HCT116 (cell line): ENCODE measurements at regions not wholly inside any gene's neighbourhood (a gene's known extent, or its start where the extent isn't known, plus 50 kb on each side); places are given as distances from the start of the nearest gene placed in this dataset.

Experiments
- ATAC-seq: fragments of 200-7000 bp; cut with Tn5 transposase; 2 replicates; pipeline ENCODE4 v1.9.1; 2020; ENCODE audit warnings: mild to moderate bottlenecking, moderate library complexity
- BruUV-seq: library from RNA; stranded (reverse); fragments of 400-500 nt; replicated peaks from 2 replicates; lab custom pipeline; 2021; lab: Mats Ljungman, UMichigan
- CTCF ChIA-PET: fragments of 300-600 bp; sonication (Branson Sonifier 250); formaldehyde crosslinking; loops from one replicate; lab custom pipeline; 2021; ENCODE audit warnings: antibody characterized with exemption; lab: Charles Lee
- POLR2A ChIA-PET: fragments of 300-600, 350-600 bp; sonication (Branson Sonifier 250); formaldehyde crosslinking; loops from one replicate; lab custom pipeline; 2021; ENCODE audit warnings: antibody characterized with exemption; lab: Charles Lee
- RAD21 ChIA-PET, 2 experiments: fragments of 300-600 bp; sonication (Branson Sonifier 250); formaldehyde crosslinking; loops; one replicate each; lab custom pipeline; 2023; ENCODE audit warnings: low total read pairs in 2 of 2; ENCODE audit not compliant: uncharacterized antibody in 2 of 2, unreplicated experiment in 2 of 2, low non-redundant PET in 1 of 2; lab: Charles Lee
- DNase-seq: peaks from one replicate; pipeline ENCODE4 v3.0.0-alpha.2; 2010; ENCODE audit warnings: low read depth, low spot score
- H2AFZ ChIP-seq: fragments of 200-600 bp; shearing (Covaris generic), sonication (generic); 2 replicates; pipeline ENCODE4 v1.6.1; 2017; ENCODE audit warnings: low read depth, mixed run types, mixed read lengths, antibody characterized with exemption, low read length; ENCODE audit not compliant: poor library complexity, severe bottlenecking
- H3K27ac ChIP-seq: 2 replicates; pipeline ENCODE4 v1.5.1; 2012; ENCODE audit warnings: low read depth, low read length
- H3K27me3 ChIP-seq: fragments of 200-600 bp; sonication (generic); 2 replicates; pipeline ENCODE4 v1.6.1; 2016; ENCODE audit warnings: mixed run types, low read length, mixed read lengths; ENCODE audit not compliant: insufficient read depth
- H3K36me3 ChIP-seq, 2 experiments: fragments of 200-500 bp in 1 of 2; fragments of 200-600 bp in 1 of 2; sonication (Bioruptor generic) in 1 of 2; sonication (generic) in 1 of 2; 2 replicates each; pipeline versions ENCODE4 v1.5.1 to v1.6.1; 2014 to 2016; ENCODE audit warnings: low read length in 2 of 2, inconsistent platforms in 1 of 2, mixed read lengths in 1 of 2, mixed run types in 1 of 2; ENCODE audit not compliant: insufficient read depth in 2 of 2, control insufficient read depth in 1 of 2
- H3K4me1 ChIP-seq, 2 experiments: fragments of 200-600 bp in 1 of 2; sonication (generic) in 1 of 2; 2 replicates each; pipeline versions ENCODE4 v1.5.1 to v1.6.1; 2012 to 2017; ENCODE audit warnings: low read length in 2 of 2, inconsistent platforms in 1 of 2, mild to moderate bottlenecking in 1 of 2, mixed read lengths in 1 of 2, mixed run types in 1 of 2, moderate library complexity in 1 of 2; ENCODE audit not compliant: insufficient read depth in 2 of 2, control insufficient read depth in 1 of 2
- H3K4me2 ChIP-seq: fragments of 200-600 bp; sonication (generic); 2 replicates; pipeline ENCODE4 v1.6.1; 2017; ENCODE audit warnings: mixed run types, low read length, mixed read lengths
- H3K4me3 ChIP-seq, 2 experiments: fragments of 200-600 bp in 1 of 2; sonication (generic) in 1 of 2; replicated peaks in 1 of 2; 2 replicates each; pipeline ENCODE4 v1.5.1; 2011 to 2016; ENCODE audit warnings: low read length in 2 of 2, control low read depth in 1 of 2, low read depth in 1 of 2, mild to moderate bottlenecking in 1 of 2, mixed read lengths in 1 of 2, mixed run types in 1 of 2
- H3K79me2 ChIP-seq: fragments of 200-600 bp; sonication (generic); 2 replicates; pipeline ENCODE4 v1.6.1; 2017; ENCODE audit warnings: mild to moderate bottlenecking, mixed run types, low read length, moderate library complexity, mixed read lengths; ENCODE audit not compliant: insufficient read depth
- H3K9ac ChIP-seq: fragments of 200-600 bp; sonication (generic); 2 replicates; pipeline ENCODE4 v1.6.1; 2016; ENCODE audit warnings: low read length, mixed read lengths
- H3K9me2 ChIP-seq: fragments of 200-600 bp; sonication (generic), shearing (Covaris generic); 2 replicates; pipeline ENCODE4 v1.6.1; 2017; ENCODE audit warnings: mixed run types, mild to moderate bottlenecking, moderate library complexity; ENCODE audit not compliant: insufficient read depth
- H3K9me3 ChIP-seq, 2 experiments: fragments of 200-500 bp in 1 of 2; fragments of 200-600 bp in 1 of 2; sonication (Bioruptor generic) in 1 of 2; sonication (generic) in 1 of 2; 2 replicates each; pipeline ENCODE4 v1.6.1; 2014 to 2017; ENCODE audit warnings: low read length in 2 of 2, mixed read lengths in 2 of 2, inconsistent platforms in 1 of 2, low read depth in 1 of 2, mild to moderate bottlenecking in 1 of 2, mixed run types in 1 of 2, moderate library complexity in 1 of 2; ENCODE audit not compliant: control insufficient read depth in 1 of 2, insufficient read depth in 1 of 2
- H4K20me1 ChIP-seq: fragments of 200-600 bp; sonication (generic), shearing (Covaris generic); 2 replicates; pipeline ENCODE4 v1.6.1; 2017; ENCODE audit warnings: mixed run types, mild to moderate bottlenecking, moderate library complexity; ENCODE audit not compliant: insufficient read depth
- CBX3 ChIP-seq: IDR thresholded peaks from 2 replicates; pipeline ENCODE4 v1.6.1; 2012; ENCODE audit warnings: low read depth
- CTCF ChIP-seq, 3 experiments: fragments of 200-600 bp in 1 of 3; sonication (generic) in 1 of 3; IDR thresholded peaks in 2 of 3; conservative IDR thresholded peaks in 1 of 3; 2 replicates each; pipeline ENCODE4 v1.5.1; 2012 to 2017; ENCODE audit warnings: low read depth in 2 of 3, low read length in 2 of 3, antibody characterized with exemption in 1 of 3, borderline replicate concordance in 1 of 3, control low read depth in 1 of 3, mild to moderate bottlenecking in 1 of 3, mixed read lengths in 1 of 3, mixed run types in 1 of 3, moderate library complexity in 1 of 3; ENCODE audit not compliant: insufficient read depth in 1 of 3
- ELF1 ChIP-seq: IDR thresholded peaks from 2 replicates; pipeline ENCODE4 v1.6.1; 2012; ENCODE audit warnings: low read depth, borderline replicate concordance
- EZH2 ChIP-seq: fragments of 200-600 bp; sonication (generic); IDR thresholded peaks from 2 replicates; pipeline ENCODE4 v1.6.1; 2017; ENCODE audit warnings: antibody characterized with exemption, mixed run types
- EZH2phosphoT487 ChIP-seq: fragments of 200-600 bp; IDR thresholded peaks from 2 replicates; pipeline ENCODE4 v1.6.1; 2018; ENCODE audit warnings: antibody characterized with exemption, borderline replicate concordance
- FOSL1 ChIP-seq: IDR thresholded peaks from 2 replicates; pipeline ENCODE4 v1.6.1; 2012; ENCODE audit warnings: low read depth
- JUND ChIP-seq: IDR thresholded peaks from 2 replicates; pipeline ENCODE4 v1.6.1; 2012
- MAX ChIP-seq: IDR thresholded peaks from 2 replicates; pipeline ENCODE4 v1.6.1; 2012
- POLR2A ChIP-seq: IDR thresholded peaks from 2 replicates; pipeline ENCODE4 v1.7.0; 2011; ENCODE audit warnings: borderline replicate concordance; ENCODE audit not compliant: insufficient read depth, insufficient read length; ENCODE audit errors: extremely low read depth
- POLR2AphosphoS5 ChIP-seq: IDR thresholded peaks from 2 replicates; pipeline ENCODE4 v1.6.1; 2011; ENCODE audit warnings: mild to moderate bottlenecking, low read depth, low read length, moderate library complexity
- REST ChIP-seq: IDR thresholded peaks from 2 replicates; pipeline ENCODE4 v1.6.1; 2012; ENCODE audit warnings: low read depth
- SIN3A ChIP-seq: IDR thresholded peaks from 2 replicates; pipeline ENCODE4 v1.6.1; 2012; ENCODE audit warnings: low read depth
- SP1 ChIP-seq: IDR thresholded peaks from 2 replicates; pipeline ENCODE4 v1.6.1; 2012; ENCODE audit warnings: low read depth
- TCF7L2 ChIP-seq: IDR thresholded peaks from 2 replicates; pipeline ENCODE4 v1.7.0; 2011; ENCODE audit warnings: borderline replicate concordance, inconsistent platforms; ENCODE audit not compliant: insufficient read depth, insufficient read length; ENCODE audit errors: extremely low read depth
- ZBTB33 ChIP-seq: IDR thresholded peaks from 2 replicates; pipeline ENCODE4 v1.6.1; 2011; ENCODE audit warnings: mild to moderate bottlenecking, low read length, moderate library complexity; ENCODE audit not compliant: insufficient replicate concordance; ENCODE audit errors: extremely low read depth
- ZFX ChIP-seq: fragments of 450-650 bp; IDR thresholded peaks from 2 replicates; pipeline ENCODE4 v1.6.1; 2017
- ZNF274 ChIP-seq: fragments of 200-500 bp; sonication (Bioruptor generic); IDR thresholded peaks from 2 replicates; pipeline ENCODE4 v1.6.1; 2014; ENCODE audit warnings: mild to moderate bottlenecking, low read depth, low read length, inconsistent platforms
- intact Hi-C: fragments of 100-400 bp; cut with micrococcal nuclease; formaldehyde crosslinking; loops from 2 replicates; pipeline ENCODE4 v1.10.0; 2022

- Histone ChIP-seq H3K27ac (no peak overlapping the region), H3K9me3 (no peaks in the 10 kb centered on the region), H3K79me2 (no peaks in the 10 kb centered on the region), H3K4me3 (no peak overlapping the region), H3K9ac (no peak overlapping the region), H2AFZ (no peak overlapping the region), H3K27me3 (peaks cover 17% of the 10 kb centered on the region; the same call in 1 of the 2 replicates), H3K36me3 (no peaks in the 10 kb centered on the region), H3K4me1 (no peaks in the 10 kb centered on the region), H4K20me1 (no peaks in the 10 kb centered on the region), H3K9me2 (no peaks in the 10 kb centered on the region), H3K4me2 (no peak overlapping the region)
- no TSS peak for BruUV-seq
- no peak for DNase-seq
- TF ChIP-seq ELF1, result no peak
- TF ChIP-seq SIN3A, result no peak
- no peak for TF ChIP-seq TCF7L2
- TF ChIP-seq ZNF274, result no peak
- no peak for TF ChIP-seq REST
- TF ChIP-seq ZFX, result no peak
- TF ChIP-seq CBX3, result no peak
- TF ChIP-seq EZH2, result no peak
- TF ChIP-seq ZBTB33, result no peak
- TF ChIP-seq POLR2AphosphoS5, result no peak
- TF ChIP-seq POLR2A, result no peak
- TF ChIP-seq CTCF (IDR thresholded peaks at IDR 0.05 in 2 of 3, conservative IDR thresholded peaks at IDR 0.05 in 1 of 3; ENCODE audit: borderline replicate concordance in 1 of 3, insufficient read depth in 1 of 3, low read depth in 2 of 3, low read length in 2 of 3), result no peak
- no peak for TF ChIP-seq SP1
- no peak for TF ChIP-seq EZH2phosphoT487
- no peak for TF ChIP-seq FOSL1
- no peak for TF ChIP-seq MAX
- TF ChIP-seq JUND, result no peak
- intact Hi-C loops, result no loop called here
- ChIA-PET CTCF (no interaction called here), POLR2A (no interaction called here), RAD21 (no interaction called here)
- no peak for ATAC-seq
Observed at GRCh38 chr18:57219964-57220363, 73.1 kb downstream of the BOD1L2 start.
